Activated CD8-positive, alpha-beta memory T cell treated with anti-CD3 and anti-CD28 coated beads for 48 hours (primary cell): ENCODE measurements at regions not wholly inside any gene's neighbourhood (a gene's known extent, or its start where the extent isn't known, plus 50 kb on each side); places are given as distances from the start of the nearest gene placed in this dataset.
"Not testable (repeated sequence)": the region's sequence is repeated elsewhere in the genome, so short reads cannot be mapped to it uniquely, and the experiment has no call there.

Experiments used
- DNase-seq, 3 experiments: peaks; one replicate each; pipeline ENCODE4 v3.0.0-alpha.2; 2020; ENCODE audit warnings: low read depth in 2 of 3, low spot score in 2 of 3

DNA sequence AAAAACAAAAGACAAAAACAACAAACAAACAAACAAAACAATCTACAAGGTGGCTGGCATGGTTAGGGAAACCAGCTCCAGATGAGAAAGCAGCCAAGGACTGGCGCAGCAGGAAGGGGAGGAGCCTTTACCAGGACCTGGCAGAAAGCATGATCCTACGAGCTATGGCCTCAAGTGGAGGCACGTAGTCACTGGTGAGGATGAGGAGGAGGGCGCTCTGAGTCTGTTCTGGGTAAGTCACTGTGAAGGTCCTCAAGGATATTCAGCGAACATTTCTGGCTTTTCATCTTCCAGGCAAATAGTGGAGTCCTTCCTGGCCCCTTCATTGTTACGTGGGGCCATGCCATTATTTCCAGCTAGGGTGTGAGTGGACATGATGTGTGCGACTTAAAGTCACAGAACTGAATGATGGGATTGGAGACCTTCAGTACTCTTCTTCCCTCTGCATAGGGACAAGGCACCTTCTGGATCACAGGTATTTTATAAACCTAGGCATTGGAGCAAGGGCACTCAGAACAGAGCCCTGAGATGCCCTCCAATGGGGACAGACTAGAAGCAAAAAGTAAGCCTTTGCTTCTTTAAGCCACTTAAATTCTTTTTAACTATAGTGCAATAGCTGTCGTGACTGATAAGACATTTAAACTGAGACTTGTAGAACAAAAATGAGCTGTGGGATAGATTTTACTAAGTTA, 771.3 kb downstream of the RAB28 start:
- no peak for DNase-seq

- DNase-seq: no peak
These were observed 776.6 kb downstream of the RAB28 start for GRCh38 chr4:12707381-12708175.

DNA sequence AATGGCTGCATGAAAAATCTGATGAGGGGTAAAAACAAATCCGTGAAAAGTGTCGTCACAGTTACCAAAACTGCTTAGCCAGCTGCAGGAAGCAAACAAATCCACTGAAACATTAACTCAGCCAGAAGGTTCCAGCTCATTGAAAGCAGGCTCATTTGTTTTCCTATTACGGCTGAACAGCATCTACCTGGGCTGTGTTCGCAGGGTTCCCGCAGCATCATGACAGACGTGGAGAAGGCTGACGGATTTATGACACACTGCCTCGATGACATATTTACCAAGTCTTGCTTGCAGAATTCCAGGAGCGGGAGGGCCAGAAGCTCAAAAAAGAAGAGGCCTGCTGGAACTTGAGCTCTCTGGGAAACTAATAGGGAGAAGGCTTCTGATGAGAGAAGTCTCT, 781.1 kb downstream of the RAB28 start:
- no peak for DNase-seq

DNA sequence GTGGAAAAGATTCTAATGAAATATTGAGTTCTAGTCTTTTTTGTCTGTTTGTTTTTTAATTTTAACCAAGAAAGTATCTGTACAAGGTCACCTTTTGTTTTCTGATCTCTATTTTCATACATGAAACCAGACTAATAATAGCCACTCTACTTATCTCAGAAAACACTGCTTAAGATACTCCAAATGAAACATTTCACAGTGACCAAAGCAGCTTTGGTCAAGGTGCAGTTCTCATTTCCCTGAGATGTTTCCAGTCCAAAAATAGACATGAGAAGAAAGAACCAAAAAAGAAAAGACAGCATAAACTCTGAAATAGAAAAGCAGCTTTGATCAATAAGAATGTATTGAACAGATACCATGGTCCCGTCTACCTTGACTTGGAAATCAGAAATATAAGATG, 782.8 kb downstream of the RAB28 start:
- no peak for DNase-seq

DNA sequence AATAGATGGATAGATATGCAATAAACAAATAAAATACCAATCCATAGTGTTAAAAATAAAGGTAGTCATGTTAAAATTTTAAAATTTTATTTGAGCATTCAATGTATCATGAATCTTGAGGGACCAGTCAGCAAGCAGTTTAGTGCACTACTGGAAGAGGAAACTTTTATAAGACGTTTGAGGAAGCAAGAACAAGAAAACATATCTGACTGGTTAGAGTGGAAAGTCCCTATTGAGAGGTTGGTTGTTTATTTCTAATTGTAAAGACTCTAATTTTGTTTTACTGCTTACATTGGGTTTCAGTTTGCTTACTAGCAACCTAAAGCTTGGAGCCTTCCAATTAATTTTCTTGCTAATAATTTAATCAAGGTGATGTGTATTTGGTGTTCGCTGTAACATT, 786.2 kb downstream of the RAB28 start:
- no peak for DNase-seq

DNA sequence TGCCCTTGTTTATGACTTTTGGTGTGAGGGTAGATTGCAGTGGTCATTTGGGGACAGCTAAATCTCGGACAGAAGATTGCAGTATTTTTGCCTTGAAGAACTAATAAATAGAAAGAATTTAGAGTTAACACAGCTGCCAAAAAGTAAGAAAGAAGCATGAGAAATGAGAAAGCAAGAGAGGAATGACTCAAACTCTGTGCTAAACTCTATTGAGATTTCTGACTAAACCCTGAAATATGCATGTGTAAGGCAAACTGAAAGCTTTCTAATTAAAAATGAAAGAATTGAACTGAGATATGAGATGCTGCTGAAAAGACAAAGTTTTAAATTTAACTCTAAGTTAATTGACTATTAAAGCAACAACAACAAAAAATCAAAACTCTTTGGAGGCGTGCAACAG, 791.3 kb downstream of the RAB28 start:
- DNase-seq: no peak

DNA sequence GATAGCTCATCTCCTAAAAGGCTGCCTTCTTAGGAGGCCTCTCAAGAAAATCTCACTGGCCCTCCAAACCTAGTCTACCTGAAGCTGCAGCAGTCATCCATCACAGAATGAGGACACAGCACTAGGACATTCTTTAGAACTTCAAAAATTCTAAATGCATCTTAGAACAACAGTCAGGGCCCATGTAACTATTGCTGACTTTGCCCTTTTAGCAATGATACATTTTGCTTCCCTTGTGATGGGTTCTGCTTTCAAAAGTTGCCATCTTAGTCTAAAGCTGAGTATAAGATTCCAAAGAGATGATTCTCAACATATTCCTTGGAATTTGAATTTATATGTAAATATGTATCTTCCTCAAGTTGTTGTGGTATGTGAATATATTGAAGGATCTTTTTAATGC, 793.0 kb downstream of the RAB28 start:
- no peak for DNase-seq

DNA sequence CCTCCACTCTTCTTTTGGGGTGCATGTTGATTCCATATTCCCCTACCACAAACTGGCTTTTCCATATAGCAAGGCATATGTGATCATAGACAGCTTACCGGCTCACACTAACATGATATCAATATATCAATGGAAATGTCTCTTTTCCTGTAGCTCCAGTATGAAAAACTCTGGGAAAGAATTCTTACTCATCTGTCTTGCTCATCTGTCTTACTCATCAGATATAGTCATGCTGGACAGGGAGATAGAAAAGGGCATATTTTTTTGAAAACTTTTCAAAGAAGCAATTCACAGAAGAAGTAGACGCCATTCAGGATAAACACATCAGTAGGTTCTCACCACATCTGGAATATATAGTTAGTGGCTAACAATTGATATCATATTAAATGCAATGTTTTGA, 794.7 kb downstream of the RAB28 start:
- DNase-seq: no peak

- no peak for DNase-seq
These were observed 804.9 kb downstream of the RAB28 start for GRCh38 chr4:12679217-12679616.

- no peak for DNase-seq
These were observed 810.0 kb downstream of the RAB28 start for GRCh38 chr4:12674184-12674583.

DNA sequence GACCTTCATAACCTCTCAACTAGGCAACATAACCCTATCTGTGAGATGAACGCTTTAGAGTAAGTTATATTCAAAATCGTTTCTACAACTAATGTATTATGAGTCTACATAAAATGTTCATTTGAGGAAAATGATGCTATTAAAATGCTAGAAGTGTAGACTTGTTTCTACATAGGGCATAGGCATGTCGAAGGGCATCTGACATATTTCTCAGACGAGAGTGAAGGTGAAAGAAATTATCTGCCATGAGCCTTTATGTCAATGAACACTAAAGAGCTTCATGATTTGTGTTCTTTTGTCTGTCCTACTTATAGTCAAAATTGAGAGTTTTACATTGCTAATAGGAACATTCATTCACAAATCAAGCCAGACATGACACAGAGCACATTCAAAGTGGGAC, 811.8 kb downstream of the RAB28 start:
- no peak for DNase-seq

- DNase-seq: no peak
These were observed 826.0 kb downstream of the RAB28 start for GRCh38 chr4:12658146-12658545.

GRCh38 chr4:12651876-12652275, 832.3 kb downstream of the RAB28 start:
- DNase-seq: no peak

DNA sequence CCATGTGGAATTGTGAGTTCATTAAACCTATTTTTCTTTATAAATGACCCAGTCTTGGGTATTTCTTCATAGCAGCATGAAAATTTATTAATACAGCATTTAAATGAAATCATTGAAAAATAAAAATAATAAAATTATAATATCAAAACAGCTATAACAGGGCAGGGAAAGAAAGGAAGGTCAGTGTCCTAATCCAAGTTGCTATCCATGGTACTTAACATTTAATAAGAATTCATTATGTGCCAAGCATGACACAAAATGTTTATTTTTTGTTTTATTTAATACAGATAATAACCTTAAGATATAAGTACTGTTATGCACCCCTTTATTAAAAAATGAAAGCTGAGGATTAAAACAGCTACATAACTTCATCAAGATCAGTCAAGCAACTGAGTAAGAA, 838.4 kb downstream of the RAB28 start:
- no peak for DNase-seq

- no peak for DNase-seq
These were observed 839.9 kb downstream of the RAB28 start for GRCh38 chr4:12644261-12644660.

DNA sequence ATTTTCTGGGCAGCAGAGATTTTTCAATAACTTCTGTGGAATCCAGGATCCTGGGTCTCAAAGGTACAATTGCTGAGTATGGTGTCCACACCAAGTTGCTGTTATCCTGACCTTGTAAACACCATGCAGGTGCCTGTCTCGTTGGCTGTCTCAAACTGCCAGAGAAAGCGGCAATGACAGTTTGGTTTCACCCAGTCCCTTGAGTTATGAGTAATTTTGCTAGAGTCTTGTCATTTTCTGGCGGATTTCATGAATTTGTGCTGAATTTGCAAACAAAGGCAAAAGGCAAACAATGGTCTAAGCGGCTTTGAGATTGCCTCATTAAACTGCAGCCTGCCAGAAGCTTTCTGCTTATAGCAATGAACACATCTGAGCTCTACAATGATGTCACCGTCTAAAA, 847.9 kb downstream of the RAB28 start:
- no peak for DNase-seq

DNA sequence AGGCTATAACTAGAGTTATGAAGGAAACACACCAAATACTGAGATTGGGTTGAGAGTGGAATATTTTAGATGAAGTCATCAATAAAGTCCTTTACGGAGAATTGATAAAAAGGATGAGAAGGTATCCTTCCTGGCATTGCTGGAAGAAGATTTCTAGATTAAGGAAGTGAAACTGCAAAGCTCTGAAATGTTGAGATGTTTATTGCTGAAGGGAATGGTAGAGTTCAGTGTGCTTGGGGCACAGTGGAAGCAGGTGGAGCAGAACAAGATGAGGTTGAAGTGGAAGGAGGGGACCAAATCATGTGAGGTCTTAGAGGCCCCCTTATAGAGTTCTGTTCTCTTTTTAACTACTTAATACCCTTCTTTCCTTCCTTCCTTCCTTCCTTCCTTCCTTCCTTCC, 848.5 kb downstream of the RAB28 start:
- no peak for DNase-seq

- DNase-seq: peak; percentile 36 to 48 (median 44)
These were observed 851.0 kb downstream of the RAB28 start for GRCh38 chr4:12633053-12633651.

DNA sequence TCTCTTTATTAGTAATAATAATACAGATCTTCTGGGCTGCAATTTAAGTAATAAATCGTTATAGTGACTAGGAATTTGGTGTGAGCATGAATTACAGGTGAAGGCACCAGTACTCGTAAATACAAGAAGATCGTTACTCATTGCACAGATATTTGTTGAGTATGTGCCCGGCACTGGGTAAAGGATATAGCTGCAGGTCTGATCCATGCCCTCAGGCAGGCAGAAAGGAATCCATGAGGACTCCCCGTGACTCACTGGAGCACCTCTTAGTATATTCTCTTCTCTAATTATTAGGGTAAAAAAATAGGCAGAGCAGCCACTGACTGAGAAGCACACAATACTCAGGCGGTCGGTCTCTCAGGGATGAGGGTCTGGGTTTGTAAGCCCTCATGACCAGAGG, 868.3 kb downstream of the RAB28 start:
- DNase-seq: no peak

- DNase-seq: no peak
These were observed 871.3 kb downstream of the RAB28 start for GRCh38 chr4:12612876-12613275.

DNA sequence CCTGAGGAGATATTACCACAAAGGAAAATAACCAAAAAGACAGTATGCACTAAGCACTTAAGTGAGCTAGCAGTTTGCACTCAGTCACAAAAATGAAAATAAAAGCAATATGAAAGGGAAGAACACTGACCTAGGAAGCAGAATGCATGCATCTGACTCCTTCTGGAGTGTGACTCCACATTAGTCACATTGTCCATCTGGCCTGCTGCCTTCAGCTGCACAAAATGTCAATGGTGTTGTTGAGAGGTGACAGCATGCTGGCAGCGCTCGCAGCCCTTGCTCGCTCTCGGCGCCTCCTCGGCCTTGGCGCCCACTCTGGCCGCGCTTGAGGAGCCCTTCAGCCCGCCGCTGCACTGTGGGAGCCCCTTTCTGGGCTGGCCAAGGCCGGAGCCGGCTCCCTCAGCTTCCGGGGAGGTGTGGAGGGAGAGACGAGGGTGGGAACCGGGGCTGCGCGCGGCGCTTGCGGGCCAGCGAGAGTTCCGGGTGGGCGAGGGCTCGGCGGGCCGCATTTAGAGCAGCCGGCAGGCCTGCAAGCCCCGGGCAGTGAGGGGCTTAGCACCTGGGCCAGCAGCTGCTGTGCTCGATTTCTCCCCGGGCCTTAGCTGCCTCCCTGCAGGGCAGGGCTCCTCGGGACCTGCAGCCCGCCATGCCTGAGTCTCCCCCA, 874.8 kb downstream of the RAB28 start:
- not testable (repeated sequence) for DNase-seq

DNA sequence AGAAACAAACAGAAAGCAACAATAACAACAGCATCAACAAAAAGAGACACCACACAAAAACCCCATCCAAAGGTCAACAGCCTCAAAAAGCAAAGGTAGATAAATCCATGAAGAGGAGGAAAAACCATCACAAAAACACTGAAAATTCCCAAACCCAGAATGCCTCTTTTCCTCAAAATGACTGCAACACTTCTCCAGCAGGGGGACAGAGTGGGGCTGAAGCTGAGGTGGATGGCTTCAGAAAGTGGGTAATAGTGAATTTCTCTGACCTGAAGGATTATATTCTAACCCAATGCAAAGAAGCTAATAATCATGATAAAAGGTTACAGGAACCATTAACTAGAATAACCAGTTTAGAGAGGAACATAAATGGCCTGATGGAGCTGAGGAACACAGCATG, 888.2 kb downstream of the RAB28 start:
- no peak for DNase-seq
